Right lobe of liver (tissue), 4 donors: ENCODE measurements at regions not wholly inside any gene's neighbourhood (a gene's known extent, or its start where the extent isn't known, plus 50 kb on each side); places are given as distances from the start of the nearest gene placed in this dataset.

Experiments used
- CTCF ChIP-seq, 4 donors: fragments of 200-600 bp in 3 of 4; fragments of 450-650 bp in 1 of 4; IDR thresholded peaks; one replicate each; pipeline versions ENCODE4 v1.5.1 to v1.8.0; 2016 to 2022; ENCODE audit warnings: antibody characterized with exemption in 4 of 4, mild to moderate bottlenecking in 2 of 4
- POLR2A ChIP-seq: fragments of 450-650 bp; IDR thresholded peaks from one replicate; pipeline ENCODE4 v1.6.1; 2017; ENCODE audit warnings: antibody characterized with exemption, mild to moderate bottlenecking
- donor health status: DM: no; HTN: no; CAD: no.
- donor health status: DM: no; HTN: no; CAD: no.
- donor health status: DM: no; HTN: yes; CAD: no.

- TF ChIP-seq CTCF (IDR thresholded peaks at IDR 0.05) = no peak
- TF ChIP-seq POLR2A = no peak
Measured at GRCh38 chr2:187935126-187935525, 356.5 kb upstream of the GULP1 start.
